ENCODE measurements at regions not wholly inside any gene's neighbourhood (a gene's known extent, or its start where the extent isn't known, plus 50 kb on each side); places are given as distances from the start of the nearest gene placed in this dataset.

- Histone ChIP-seq H3K4me3 (ENCODE audit: low read depth, low read length) (no peak overlapping the region), H3K27ac (ENCODE audit: extremely low read depth, low read depth, low read length) (no peak overlapping the region), H3K9me3 (ENCODE audit: control insufficient read depth, insufficient read depth, low read depth, low read length) (no peaks in the 10 kb centered on the region), H3K4me1 (ENCODE audit: control insufficient read depth, insufficient read depth, low read length) (no peaks in the 10 kb centered on the region), H3K36me3 (ENCODE audit: control insufficient read depth in 2 of 2, insufficient read depth in 1 of 2, low read length in 2 of 2) (no peaks in the 10 kb centered on the region)
- CTCF ChIA-PET: no interaction called here
- POLR2A ChIA-PET: interaction anchor here (0.5 kb wide), 1 partner anchor 615 kb away, joined by 3 read pairs; no protein-coding TSS in a partner anchor
- TF ChIP-seq, protein P1, sequence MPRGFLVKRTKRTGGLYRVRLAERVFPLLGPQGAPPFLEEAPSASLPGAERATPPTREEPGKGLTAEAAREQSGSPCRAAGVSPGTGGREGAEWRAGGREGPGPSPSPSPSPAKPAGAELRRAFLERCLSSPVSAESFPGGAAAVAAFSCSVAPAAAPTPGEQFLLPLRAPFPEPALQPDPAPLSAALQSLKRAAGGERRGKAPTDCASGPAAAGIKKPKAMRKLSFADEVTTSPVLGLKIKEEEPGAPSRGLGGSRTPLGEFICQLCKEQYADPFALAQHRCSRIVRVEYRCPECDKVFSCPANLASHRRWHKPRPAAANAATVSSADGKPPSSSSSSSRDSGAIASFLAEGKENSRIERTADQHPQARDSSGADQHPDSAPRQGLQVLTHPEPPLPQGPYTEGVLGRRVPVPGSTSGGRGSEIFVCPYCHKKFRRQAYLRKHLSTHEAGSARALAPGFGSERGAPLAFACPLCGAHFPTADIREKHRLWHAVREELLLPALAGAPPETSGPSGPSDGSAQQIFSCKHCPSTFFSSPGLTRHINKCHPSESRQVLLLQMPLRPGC (tag by site-specific recombination; IDR thresholded peaks at IDR 0.05): no peak
- TF ChIP-seq, protein P2, sequence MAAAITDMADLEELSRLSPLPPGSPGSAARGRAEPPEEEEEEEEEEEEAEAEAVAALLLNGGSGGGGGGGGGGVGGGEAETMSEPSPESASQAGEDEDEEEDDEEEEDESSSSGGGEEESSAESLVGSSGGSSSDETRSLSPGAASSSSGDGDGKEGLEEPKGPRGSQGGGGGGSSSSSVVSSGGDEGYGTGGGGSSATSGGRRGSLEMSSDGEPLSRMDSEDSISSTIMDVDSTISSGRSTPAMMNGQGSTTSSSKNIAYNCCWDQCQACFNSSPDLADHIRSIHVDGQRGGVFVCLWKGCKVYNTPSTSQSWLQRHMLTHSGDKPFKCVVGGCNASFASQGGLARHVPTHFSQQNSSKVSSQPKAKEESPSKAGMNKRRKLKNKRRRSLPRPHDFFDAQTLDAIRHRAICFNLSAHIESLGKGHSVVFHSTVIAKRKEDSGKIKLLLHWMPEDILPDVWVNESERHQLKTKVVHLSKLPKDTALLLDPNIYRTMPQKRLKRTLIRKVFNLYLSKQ (tag by site-specific recombination; IDR thresholded peaks at IDR 0.05; ENCODE audit: borderline replicate concordance): no peak
- TF ChIP-seq, protein P3, sequence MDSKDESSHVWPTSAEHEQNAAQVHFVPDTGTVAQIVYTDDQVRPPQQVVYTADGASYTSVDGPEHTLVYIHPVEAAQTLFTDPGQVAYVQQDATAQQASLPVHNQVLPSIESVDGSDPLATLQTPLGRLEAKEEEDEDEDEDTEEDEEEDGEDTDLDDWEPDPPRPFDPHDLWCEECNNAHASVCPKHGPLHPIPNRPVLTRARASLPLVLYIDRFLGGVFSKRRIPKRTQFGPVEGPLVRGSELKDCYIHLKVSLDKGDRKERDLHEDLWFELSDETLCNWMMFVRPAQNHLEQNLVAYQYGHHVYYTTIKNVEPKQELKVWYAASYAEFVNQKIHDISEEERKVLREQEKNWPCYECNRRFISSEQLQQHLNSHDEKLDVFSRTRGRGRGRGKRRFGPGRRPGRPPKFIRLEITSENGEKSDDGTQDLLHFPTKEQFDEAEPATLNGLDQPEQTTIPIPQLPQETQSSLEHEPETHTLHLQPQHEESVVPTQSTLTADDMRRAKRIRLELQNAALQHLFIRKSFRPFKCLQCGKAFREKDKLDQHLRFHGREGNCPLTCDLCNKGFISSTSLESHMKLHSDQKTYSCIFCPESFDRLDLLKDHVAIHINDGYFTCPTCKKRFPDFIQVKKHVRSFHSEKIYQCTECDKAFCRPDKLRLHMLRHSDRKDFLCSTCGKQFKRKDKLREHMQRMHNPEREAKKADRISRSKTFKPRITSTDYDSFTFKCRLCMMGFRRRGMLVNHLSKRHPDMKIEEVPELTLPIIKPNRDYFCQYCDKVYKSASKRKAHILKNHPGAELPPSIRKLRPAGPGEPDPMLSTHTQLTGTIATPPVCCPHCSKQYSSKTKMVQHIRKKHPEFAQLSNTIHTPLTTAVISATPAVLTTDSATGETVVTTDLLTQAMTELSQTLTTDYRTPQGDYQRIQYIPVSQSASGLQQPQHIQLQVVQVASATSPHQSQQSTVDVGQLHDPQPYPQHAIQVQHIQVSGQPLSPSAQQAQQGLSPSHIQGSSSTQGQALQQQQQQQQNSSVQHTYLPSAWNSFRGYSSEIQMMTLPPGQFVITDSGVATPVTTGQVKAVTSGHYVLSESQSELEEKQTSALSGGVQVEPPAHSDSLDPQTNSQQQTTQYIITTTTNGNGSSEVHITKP (tag by site-specific recombination; IDR thresholded peaks at IDR 0.05): no peak
- TF ChIP-seq ZSCAN18 (tag by site-specific recombination; IDR thresholded peaks at IDR 0.05) (no peak), ZNF48 (tag by site-specific recombination; IDR thresholded peaks at IDR 0.05) (no peak), ZNF768 (tag by site-specific recombination; IDR thresholded peaks at IDR 0.05) (no peak)
Measured at GRCh38 chr1:178595491-178595890, 82.6 kb downstream of the TEX35 start.

- ChIA-PET CTCF (interaction anchor here (1.4 kb wide), 1 partner anchor 13 kb away, joined by 3 read pairs; no protein-coding TSS in a partner anchor), POLR2A (no interaction called here)
- no peak overlapping the region for H3K27ac ChIP-seq (ENCODE audit: extremely low read depth, low read depth, low read length)
- TF ChIP-seq, protein P4, sequence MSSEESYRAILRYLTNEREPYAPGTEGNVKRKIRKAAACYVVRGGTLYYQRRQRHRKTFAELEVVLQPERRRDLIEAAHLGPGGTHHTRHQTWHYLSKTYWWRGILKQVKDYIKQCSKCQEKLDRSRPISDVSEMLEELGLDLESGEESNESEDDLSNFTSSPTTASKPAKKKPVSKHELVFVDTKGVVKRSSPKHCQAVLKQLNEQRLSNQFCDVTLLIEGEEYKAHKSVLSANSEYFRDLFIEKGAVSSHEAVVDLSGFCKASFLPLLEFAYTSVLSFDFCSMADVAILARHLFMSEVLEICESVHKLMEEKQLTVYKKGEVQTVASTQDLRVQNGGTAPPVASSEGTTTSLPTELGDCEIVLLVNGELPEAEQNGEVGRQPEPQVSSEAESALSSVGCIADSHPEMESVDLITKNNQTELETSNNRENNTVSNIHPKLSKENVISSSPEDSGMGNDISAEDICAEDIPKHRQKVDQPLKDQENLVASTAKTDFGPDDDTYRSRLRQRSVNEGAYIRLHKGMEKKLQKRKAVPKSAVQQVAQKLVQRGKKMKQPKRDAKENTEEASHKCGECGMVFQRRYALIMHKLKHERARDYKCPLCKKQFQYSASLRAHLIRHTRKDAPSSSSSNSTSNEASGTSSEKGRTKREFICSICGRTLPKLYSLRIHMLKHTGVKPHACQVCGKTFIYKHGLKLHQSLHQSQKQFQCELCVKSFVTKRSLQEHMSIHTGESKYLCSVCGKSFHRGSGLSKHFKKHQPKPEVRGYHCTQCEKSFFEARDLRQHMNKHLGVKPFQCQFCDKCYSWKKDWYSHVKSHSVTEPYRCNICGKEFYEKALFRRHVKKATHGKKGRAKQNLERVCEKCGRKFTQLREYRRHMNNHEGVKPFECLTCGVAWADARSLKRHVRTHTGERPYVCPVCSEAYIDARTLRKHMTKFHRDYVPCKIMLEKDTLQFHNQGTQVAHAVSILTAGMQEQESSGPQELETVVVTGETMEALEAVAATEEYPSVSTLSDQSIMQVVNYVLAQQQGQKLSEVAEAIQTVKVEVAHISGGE (tag by site-specific recombination; conservative IDR thresholded peaks at IDR 0.05; ENCODE audit: low read depth): no peak
- TF ChIP-seq ZNF19 (tag by site-specific recombination; IDR thresholded peaks at IDR 0.05; ENCODE audit: low read depth) (no peak), ZFP69B (tag by site-specific recombination; IDR thresholded peaks at IDR 0.05) (no peak), PRDM2 (tag by site-specific recombination; IDR thresholded peaks at IDR 0.05; ENCODE audit: borderline replicate concordance) (no peak), ZBTB8A (tag by site-specific recombination; IDR thresholded peaks at IDR 0.05) (no peak), ZSCAN23 (tag by site-specific recombination; IDR thresholded peaks at IDR 0.05) (no peak)
- no peaks in the 10 kb centered on the region for H3K36me3 ChIP-seq (ENCODE audit: control insufficient read depth in 2 of 2, insufficient read depth in 1 of 2, low read length in 2 of 2)
- H3K4me1 ChIP-seq (ENCODE audit: control insufficient read depth, insufficient read depth, low read length): no peaks in the 10 kb centered on the region
- H3K9me3 ChIP-seq (ENCODE audit: control insufficient read depth, insufficient read depth, low read depth, low read length): no peaks in the 10 kb centered on the region
- no peak overlapping the region for H3K4me3 ChIP-seq (ENCODE audit: low read depth, low read length)
Measured at GRCh38 chr1:178599087-178599486, 86.2 kb downstream of the TEX35 start.

All from HEK293 (cell line).